Urinary bladder (tissue), 3 donors: ENCODE measurements at regions not wholly inside any gene's neighbourhood (a gene's known extent, or its start where the extent isn't known, plus 50 kb on each side); places are given as distances from the start of the nearest gene placed in this dataset.

Experiments
- DNase-seq: peaks from one replicate; pipeline ENCODE4 v3.0.0-alpha.2; 2015; ENCODE audit errors: extremely low spot score
- H3K27ac ChIP-seq: one replicate; pipeline ENCODE4 v1.5.1; 2013; ENCODE audit warnings: low read depth, mild to moderate bottlenecking, moderate library complexity
- H3K36me3 ChIP-seq: one replicate; pipeline ENCODE4 v1.6.1; 2013; ENCODE audit warnings: mild to moderate bottlenecking, moderate library complexity; ENCODE audit not compliant: insufficient read depth
- H3K4me1 ChIP-seq: one replicate; pipeline ENCODE4 v1.6.1; 2013; ENCODE audit warnings: mild to moderate bottlenecking, moderate library complexity; ENCODE audit not compliant: insufficient read depth
- H3K4me3 ChIP-seq: one replicate; pipeline ENCODE4 v1.5.1; 2013; ENCODE audit warnings: low read depth, low read length
- WGBS: extraction: QIAGEN DNeasy Blood & Tissue Kit; methylation state at CpG from one replicate; pipeline ENCODE4 v1.1.7; 2013; 5-methylcytosine and 5-hydroxymethylcytosine counted together
- donor health status: healthy with polysubstance abuse.
- donor health status: healthy.

GRCh38 chr12:126763359-126763758 lies 1503.6 kb upstream of the TMEM132C start:
- H3K27ac ChIP-seq: no peak overlapping the region
- DNase-seq: no peak
- no peaks in the 10 kb centered on the region for H3K4me1 ChIP-seq
- H3K4me3 ChIP-seq: no peak overlapping the region
- 67% methylated on average over 2 of the region's 2 CpGs for WGBS
- H3K36me3 ChIP-seq: no peaks in the 10 kb centered on the region

GRCh38 chr12:126767334-126767733 lies 1499.6 kb upstream of the TMEM132C start:
- 87% methylated on average over 8 of the region's 8 CpGs for WGBS

DNA sequence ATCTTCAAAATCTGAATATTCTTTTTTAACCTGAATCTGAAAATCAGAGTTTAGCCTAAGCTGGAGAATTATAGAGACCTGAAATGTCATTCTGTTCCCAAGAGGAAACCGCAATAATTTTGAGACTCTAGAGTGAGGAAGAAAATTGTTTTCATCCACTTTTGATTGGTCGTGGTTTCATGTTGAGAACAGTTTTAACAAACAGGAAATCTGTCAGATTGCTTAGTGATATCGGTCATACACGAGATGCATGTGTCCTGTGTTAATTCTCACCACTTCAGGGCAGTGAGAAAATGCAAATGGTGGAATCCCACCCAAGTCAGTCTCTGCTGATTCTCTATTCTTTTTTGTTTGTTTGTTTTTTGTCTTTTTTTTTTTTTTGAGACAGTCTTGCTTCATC lies 1498.5 kb upstream of the TMEM132C start:
- Histone ChIP-seq H3K4me1 (no peaks in the 10 kb centered on the region), H3K4me3 (no peak overlapping the region), H3K36me3 (no peaks in the 10 kb centered on the region), H3K27ac (no peak overlapping the region)
- 73% methylated on average over 4 of the region's 4 CpGs for WGBS
- no peak for DNase-seq

More at GRCh38 chr12:126767334-126767733, 1499.6 kb upstream of the TMEM132C start:
- no peaks in the 10 kb centered on the region for H3K36me3 ChIP-seq
- no peaks in the 10 kb centered on the region for H3K4me1 ChIP-seq
- DNase-seq: no peak
- no peak overlapping the region for H3K27ac ChIP-seq
- no peak overlapping the region for H3K4me3 ChIP-seq

DNA sequence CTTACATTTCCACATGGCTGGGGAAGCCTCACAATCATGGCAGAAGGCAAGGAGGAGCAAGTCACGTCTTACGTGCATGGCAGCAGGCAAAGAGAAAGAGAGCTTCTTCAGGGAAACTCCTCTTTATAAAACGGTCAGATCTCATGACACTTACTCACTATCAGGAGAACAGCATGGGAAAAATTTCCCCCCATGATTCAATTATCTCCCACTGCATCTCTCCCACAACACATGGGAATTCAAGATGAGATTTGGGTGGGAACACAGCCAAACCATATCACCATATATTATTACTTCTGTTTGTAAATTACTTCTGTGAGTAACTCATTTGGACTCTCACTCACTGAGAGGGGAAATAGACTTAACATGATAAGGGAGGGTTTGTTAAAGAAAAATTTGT lies 1496.8 kb upstream of the TMEM132C start:
- WGBS: 73% methylated on average over 3 of the region's 3 CpGs
- no peak for DNase-seq
- no peak overlapping the region for H3K27ac ChIP-seq
- no peak overlapping the region for H3K4me3 ChIP-seq
- H3K36me3 ChIP-seq: no peaks in the 10 kb centered on the region
- H3K4me1 ChIP-seq: no peaks in the 10 kb centered on the region

DNA sequence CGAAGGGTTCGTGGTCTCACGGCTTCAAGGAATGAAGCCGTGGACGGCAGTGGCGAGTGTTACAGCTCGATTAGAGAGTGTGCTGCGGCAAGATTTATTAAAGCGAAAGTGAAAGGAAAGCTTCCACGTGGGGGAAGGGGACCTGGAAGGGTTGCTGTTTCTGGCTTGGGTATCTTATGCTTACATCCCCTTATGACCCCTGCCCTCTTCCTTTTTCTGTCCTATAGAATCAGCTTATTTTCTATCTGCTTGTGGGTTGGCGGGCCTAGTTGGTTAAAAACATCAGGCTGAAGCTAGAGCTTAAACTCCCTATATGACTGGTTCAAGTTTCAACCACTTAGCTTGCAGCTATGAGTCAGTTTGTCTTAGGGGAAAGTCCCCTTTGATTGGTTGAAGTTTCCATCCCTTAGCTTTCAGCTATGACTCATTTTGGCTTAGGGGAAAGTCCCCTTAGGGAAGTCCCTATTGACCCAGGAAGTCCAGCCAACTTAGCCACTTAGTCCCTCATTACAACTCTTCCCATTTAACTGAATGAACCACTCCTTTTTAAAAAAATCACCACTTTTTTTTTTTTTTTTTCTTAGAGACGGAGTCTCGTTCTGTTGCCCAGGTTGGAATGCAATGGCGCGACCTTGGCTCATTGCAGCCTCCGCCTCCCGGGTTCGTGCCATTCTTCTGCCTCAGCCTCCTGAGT lies 1494.7 kb upstream of the TMEM132C start:
- no peaks in the 10 kb centered on the region for H3K36me3 ChIP-seq
- DNase-seq: no peak
- no peak overlapping the region for H3K4me3 ChIP-seq
- H3K4me1 ChIP-seq: no peaks in the 10 kb centered on the region
- WGBS: 79% methylated on average over 18 of the region's 18 CpGs
- H3K27ac ChIP-seq: no peak overlapping the region

DNA sequence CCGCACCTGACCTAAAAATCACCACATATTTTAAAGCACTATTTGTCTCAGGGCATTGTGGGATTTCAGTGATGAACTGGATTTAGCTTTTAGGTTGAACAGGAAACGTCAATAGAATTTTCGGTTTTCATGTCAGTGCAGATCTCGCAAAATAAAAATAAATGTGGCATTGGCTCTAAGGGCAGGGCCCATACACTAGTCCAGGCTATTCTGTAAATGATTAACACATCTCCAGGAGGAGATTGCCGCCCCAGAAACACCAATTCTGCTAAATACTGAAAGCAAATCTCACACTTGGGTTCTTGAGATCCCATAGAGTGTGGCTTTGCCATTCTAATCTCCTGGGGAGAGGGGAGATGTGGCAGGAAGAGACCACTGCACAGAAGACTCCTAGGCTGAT lies 1494.0 kb upstream of the TMEM132C start:
- no peaks in the 10 kb centered on the region for H3K4me1 ChIP-seq
- no peak overlapping the region for H3K27ac ChIP-seq
- DNase-seq: no peak
- WGBS: 87% methylated on average over 5 of the region's 5 CpGs
- H3K4me3 ChIP-seq: no peak overlapping the region
- H3K36me3 ChIP-seq: no peaks in the 10 kb centered on the region

- no peak overlapping the region for H3K27ac ChIP-seq
- H3K36me3 ChIP-seq: no peaks in the 10 kb centered on the region
- WGBS: 85% methylated on average over 1 of the region's 1 CpG
- no peak overlapping the region for H3K4me3 ChIP-seq
- H3K4me1 ChIP-seq: no peaks in the 10 kb centered on the region
- DNase-seq: no peak
These were observed 1493.5 kb upstream of the TMEM132C start for GRCh38 chr12:126773491-126773890.

DNA sequence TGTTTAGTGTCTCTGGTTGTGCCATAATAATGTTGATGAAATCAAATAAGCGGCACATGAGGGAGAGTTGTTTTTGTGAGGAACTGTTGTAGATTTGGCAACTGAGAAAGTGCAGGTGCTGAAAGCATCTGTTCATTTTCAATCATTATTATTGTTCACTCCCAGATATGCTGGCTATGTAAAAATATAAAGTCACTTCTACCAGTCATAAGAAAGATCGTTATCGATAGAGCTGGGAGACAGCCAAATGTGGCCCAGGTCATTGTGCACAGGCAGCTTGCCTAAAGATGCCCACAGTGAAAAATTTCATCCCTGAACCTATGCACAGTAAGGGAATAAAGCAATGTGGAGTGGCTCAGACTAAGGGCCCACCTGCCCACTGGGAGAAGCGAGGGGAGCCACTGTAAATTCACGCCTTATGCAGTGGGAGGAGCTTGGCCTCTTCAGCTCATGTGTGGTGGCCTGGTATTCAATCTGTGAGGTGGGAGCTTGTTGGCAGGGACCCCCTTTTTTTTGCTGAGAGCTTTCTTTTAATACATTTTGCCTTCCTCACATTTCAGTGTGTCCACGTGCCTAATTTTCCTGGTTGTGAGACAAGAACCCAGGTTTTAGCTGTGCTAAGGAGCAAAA lies 1490.8 kb upstream of the TMEM132C start:
- WGBS: 80% methylated on average over 6 of the region's 6 CpGs
- Histone ChIP-seq H3K36me3 (no peaks in the 10 kb centered on the region), H3K4me3 (no peak overlapping the region), H3K27ac (no peak overlapping the region), H3K4me1 (no peaks in the 10 kb centered on the region)
- DNase-seq: no peak

- no peaks in the 10 kb centered on the region for H3K36me3 ChIP-seq
- no peaks in the 10 kb centered on the region for H3K4me1 ChIP-seq
- no peak for DNase-seq
- no peak overlapping the region for H3K27ac ChIP-seq
- WGBS: 90% methylated on average over 5 of the region's 5 CpGs
- no peak overlapping the region for H3K4me3 ChIP-seq
These were observed 1486.6 kb upstream of the TMEM132C start for GRCh38 chr12:126780343-126780742.

- 57% methylated on average over 3 of the region's 3 CpGs for WGBS
- no peak overlapping the region for H3K4me3 ChIP-seq
- H3K36me3 ChIP-seq: no peaks in the 10 kb centered on the region
- DNase-seq: no peak
- no peak overlapping the region for H3K27ac ChIP-seq
- H3K4me1 ChIP-seq: no peaks in the 10 kb centered on the region
These were observed 1485.4 kb upstream of the TMEM132C start for GRCh38 chr12:126781593-126781992.

GRCh38 chr12:126782083-126782482 lies 1484.9 kb upstream of the TMEM132C start:
- WGBS: 56% methylated on average over 2 of the region's 2 CpGs
- no peak for DNase-seq
- Histone ChIP-seq H3K4me3 (no peak overlapping the region), H3K4me1 (no peaks in the 10 kb centered on the region), H3K27ac (no peak overlapping the region), H3K36me3 (no peaks in the 10 kb centered on the region)

DNA sequence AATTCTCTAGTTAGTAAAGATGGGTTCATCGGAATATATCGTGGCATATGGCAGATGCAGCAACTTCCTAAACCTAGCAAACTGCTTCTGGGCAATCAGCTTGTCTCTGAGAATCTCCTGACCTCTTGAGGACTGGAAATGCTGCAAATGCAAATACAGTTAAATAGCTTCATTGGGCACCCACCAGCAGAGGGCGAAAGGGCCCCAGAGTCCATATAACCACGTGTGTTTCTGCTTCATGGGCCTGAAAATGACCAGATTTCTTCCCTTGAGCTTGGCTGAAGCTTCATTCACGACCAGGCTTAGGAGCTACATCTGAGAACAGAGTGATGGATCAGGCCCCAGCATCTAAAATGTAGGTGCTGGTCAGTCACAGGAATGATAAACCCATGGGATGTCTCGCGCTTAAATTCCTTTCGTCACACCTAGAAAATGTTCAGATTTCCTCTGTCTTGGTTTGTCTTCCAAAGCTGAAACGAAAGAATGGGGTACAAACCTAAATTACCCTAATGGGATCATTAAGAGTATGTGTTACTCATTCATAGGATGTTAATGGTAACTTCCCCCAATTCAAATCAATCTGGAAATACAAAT lies 1482.5 kb upstream of the TMEM132C start:
- no peak for DNase-seq
- no peak overlapping the region for H3K4me3 ChIP-seq
- H3K36me3 ChIP-seq: no peaks in the 10 kb centered on the region
- WGBS: 55% methylated on average over 9 of the region's 9 CpGs
- H3K27ac ChIP-seq: no peak overlapping the region
- H3K4me1 ChIP-seq: no peaks in the 10 kb centered on the region

DNA sequence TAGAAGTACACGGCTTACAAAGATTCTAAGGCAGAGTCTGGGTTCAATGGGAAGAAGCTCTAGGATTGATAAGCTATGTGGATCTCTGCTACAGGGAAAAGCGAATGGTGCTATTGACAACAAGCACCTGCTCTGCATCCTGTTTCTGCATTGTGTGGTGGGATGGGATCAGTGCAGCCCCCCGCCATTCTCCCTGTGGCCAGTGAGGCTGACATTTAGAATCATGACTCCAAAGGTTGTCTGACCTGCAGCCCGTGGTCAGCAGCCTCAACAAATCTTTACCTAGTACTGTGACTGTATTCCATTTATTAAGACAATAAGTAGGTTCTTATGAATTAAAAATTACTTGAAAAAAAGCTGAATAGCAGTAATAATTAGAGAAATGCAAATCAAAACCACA lies 1477.0 kb upstream of the TMEM132C start:
- no peak for DNase-seq
- H3K4me1 ChIP-seq: no peaks in the 10 kb centered on the region
- no peak overlapping the region for H3K27ac ChIP-seq
- H3K4me3 ChIP-seq: no peak overlapping the region
- 77% methylated on average over 4 of the region's 4 CpGs for WGBS
- no peaks in the 10 kb centered on the region for H3K36me3 ChIP-seq

- Histone ChIP-seq H3K36me3 (no peaks in the 10 kb centered on the region), H3K4me3 (no peak overlapping the region), H3K4me1 (no peaks in the 10 kb centered on the region), H3K27ac (no peak overlapping the region)
- DNase-seq: no peak
- WGBS: 26% methylated on average over 8 of the region's 8 CpGs
These were observed 1475.8 kb upstream of the TMEM132C start for GRCh38 chr12:126791122-126791521.
